Hindlimb muscle (tissue), 1 donor: ENCODE measurements at regions not wholly inside any gene's neighbourhood (a gene's known extent, or its start where the extent isn't known, plus 50 kb on each side); places are given as distances from the start of the nearest gene placed in this dataset.
A peak's percentile ranks its signal among the peaks of the same experiment; 100 is the strongest.

Experiments
- DNase-seq: peaks from one replicate; pipeline ENCODE4 v3.0.0-alpha.2; 2013

- no peak for DNase-seq
Observed at GRCh38 chr1:103248417-103249102, 140.2 kb upstream of the COL11A1 start.

- no peak for DNase-seq
Observed at GRCh38 chr1:103247517-103247916, 139.2 kb upstream of the COL11A1 start.

- no peak for DNase-seq
Observed at GRCh38 chr1:103243481-103243880, 135.2 kb upstream of the COL11A1 start.

DNA sequence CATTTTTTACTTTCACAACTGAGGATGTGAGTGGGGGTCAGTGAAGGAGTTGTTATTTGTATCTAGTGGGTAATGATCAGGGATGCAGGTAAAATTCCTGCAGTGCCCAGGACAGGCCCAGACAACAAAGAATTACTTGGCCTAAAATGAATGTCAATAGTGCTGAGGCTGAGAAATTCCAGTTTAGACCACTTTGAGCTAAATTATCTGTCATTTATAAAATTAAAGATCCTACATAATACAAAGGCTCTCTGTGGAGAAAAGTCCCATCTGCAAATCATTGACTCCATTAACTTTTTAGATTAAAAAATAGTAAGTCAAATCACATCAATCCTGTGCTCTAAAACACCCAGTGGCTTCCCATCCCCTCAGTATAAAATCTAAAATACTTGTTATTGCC lies 130.7 kb upstream of the COL11A1 start:
- no peak for DNase-seq

- no peak for DNase-seq
Observed at GRCh38 chr1:103230061-103230460, 121.7 kb upstream of the COL11A1 start.

- DNase-seq, result no peak
Observed at GRCh38 chr1:103220631-103221041, 112.3 kb upstream of the COL11A1 start.

- no peak for DNase-seq
Observed at GRCh38 chr1:103218821-103219220, 110.5 kb upstream of the COL11A1 start.

DNA sequence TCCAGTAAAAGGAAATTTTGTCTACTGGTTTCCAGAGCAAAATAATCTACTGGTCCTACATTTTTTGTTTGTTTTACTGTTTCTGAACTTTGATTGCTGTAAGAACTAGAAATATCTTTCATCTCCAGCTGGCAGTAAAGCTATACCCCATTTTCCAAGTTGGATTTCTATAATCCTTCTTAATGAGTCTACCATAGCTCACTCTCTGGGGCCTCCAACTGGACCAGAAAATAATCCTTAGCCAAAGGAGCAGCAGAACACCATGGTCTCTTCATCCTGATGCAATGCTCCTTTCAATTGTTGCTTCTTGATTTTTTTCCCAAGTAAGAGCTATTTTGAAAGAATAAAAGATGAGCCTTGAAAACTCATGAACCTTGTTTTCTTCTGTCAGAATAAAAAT lies 110.0 kb upstream of the COL11A1 start:
- peak; percentile 29 for DNase-seq

GRCh38 chr1:103211073-103211472 lies 102.8 kb upstream of the COL11A1 start:
- no peak for DNase-seq

GRCh38 chr1:103208844-103209243 lies 100.5 kb upstream of the COL11A1 start:
- DNase-seq, result no peak

DNA sequence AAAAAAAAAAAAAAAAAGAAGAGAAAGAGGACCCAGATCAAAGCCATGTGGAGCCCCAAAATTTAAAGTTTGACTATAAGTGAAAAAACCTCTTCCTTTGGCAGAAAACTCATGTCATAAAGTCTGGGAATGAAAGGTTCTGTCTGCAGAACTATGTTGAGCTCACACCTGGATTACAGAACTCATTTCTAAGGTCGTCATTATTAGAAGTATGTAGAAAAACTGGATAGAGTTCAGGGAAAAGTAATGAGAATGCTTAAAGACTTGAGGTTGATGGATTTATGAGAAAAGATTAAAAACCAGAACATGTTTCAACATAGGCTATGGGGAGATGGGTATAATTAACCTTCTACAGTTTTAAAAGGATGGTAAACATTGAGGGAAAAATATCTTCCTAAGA lies 90.7 kb upstream of the COL11A1 start:
- DNase-seq, result no peak

- DNase-seq, result no peak
Observed at GRCh38 chr1:103198076-103198475, 89.8 kb upstream of the COL11A1 start.

DNA sequence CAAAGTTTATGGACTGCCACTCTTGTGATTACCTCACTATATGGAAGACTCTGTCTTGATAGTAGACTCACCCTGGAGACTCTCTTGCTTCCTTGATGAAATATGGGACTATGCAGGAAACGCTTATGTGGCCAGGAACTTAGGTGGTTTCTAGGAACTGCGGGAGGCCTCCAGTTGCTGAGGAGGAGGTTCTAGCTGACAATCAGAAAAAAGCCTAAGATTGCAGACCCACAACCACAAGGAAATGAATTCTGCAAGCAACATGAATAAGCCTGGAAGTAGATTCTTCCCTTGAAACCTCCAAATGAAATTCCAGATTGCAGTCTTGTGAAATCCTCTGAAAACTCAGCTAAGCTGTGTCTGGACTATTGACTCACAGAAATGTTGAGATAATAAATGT lies 88.9 kb upstream of the COL11A1 start:
- DNase-seq, result no peak

GRCh38 chr1:103194984-103195383 lies 86.7 kb upstream of the COL11A1 start:
- DNase-seq, result peak; percentile 1

DNA sequence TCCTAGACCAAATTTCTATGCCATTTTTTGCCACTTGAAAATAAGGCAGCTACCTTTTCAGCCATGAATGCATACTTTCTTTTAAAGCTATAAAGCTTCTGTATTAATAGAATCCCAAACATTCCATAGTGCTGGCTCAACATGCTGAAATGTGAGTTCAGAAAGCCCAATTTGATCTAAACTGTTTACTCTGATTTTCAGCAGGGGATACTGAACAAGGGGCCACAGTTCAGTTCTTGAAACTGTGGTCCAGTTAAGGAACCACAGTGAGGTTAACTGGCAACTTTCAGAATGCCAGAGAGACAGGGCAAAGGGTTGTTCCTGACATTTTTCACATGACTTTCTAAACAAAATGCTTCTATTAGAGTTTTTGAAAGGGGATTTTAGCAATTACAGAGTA lies 85.7 kb upstream of the COL11A1 start:
- DNase-seq, result no peak

- DNase-seq, result no peak
Observed at GRCh38 chr1:103191327-103191726, 83.0 kb upstream of the COL11A1 start.

DNA sequence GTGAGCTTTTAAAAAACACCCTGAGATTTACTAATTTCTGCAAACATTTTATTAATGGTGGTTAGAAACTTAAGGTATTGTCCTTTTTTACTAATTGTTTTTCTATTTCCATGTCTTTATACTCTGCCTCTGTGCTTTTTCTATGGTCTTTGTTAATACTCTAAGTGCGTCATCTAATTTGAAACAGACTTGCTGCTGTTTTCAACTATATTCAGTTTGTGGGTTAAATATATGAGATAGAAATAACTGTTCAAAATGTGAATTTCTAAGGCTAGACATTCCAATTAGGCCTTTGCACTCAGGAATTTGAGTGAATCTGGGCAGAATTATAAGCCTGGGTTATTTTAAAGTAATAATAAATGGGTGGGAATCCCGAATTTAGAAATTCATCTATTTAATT lies 82.4 kb upstream of the COL11A1 start:
- no peak for DNase-seq

GRCh38 chr1:103187673-103188072 lies 79.4 kb upstream of the COL11A1 start:
- no peak for DNase-seq

- peak; percentile 2 for DNase-seq
Observed at GRCh38 chr1:103180660-103181059, 72.3 kb upstream of the COL11A1 start.

DNA sequence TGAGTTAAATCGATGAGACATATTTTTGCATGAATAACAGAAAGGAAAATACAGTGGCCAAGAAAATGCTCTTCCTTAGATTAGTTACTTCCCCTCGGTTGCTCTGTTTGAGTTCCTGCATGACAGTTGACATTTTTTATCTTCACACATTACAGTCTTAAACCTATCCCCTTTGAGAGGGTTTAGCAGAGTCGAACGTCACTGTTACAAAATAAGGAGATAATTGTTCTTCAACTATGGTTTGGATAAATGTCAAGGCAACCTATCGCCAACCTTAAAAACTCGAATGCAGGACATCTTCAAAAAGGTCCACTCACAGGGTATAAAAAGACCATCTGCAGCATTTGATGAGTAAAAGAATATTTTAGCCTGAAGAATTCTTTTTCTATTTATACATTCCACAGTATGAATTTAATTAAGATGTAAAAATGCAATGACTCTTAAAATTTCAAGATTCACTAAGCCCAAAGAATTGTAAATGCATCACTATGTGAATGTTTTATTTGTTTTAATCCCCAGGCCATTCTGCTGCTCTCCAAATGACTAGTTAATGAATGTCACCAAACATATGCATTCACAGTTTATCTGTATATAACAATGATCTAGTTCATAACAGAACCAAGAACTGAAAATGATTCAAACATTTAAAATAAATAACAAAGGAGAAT lies 68.9 kb upstream of the COL11A1 start:
- DNase-seq, result no peak

DNA sequence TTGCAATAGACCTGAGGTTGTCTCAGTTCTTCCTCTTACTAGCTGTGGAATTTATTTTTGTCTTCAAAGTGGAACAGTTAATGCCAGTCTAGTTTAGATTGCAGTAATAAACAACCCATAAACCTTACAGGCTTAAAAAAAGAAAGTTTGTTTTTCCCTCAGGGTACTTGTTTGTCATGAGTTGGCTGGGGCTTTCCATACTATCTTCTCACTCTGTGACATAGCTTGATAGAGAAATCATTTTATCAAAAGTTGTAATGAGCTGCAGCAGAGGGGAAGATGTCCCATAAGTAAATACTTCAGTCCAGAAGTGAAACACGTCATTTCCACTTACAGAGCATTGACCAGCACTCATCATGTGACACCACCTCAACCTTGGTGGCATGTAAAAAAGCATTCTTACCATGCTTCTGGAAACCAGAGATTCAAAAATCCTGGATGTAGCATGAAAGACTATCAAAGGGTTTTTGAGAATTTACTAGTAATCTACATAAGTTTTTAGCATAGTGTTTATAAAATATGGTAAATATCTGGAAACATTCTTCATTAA lies 62.8 kb upstream of the COL11A1 start:
- no peak for DNase-seq

GRCh38 chr1:103170609-103171008 lies 62.3 kb upstream of the COL11A1 start:
- no peak for DNase-seq

DNA sequence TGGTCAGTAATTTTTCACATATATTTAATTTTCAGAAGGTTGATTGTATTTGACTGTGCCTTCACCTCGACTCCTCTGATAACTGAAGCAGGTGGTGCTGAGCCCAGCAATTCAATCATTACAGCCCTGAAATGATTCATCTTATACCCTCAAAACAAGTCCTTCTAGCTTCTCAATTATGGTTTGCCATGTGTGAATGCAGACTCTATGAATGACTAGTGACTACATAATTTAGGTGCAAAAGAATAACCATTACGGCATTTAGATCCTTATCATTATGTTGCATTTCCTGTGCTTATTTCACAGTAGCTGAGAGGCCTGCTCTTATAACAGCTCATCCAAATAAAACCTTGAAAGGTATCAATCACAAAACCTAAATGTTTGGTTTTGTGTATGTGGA lies 54.0 kb upstream of the COL11A1 start:
- no peak for DNase-seq

DNA sequence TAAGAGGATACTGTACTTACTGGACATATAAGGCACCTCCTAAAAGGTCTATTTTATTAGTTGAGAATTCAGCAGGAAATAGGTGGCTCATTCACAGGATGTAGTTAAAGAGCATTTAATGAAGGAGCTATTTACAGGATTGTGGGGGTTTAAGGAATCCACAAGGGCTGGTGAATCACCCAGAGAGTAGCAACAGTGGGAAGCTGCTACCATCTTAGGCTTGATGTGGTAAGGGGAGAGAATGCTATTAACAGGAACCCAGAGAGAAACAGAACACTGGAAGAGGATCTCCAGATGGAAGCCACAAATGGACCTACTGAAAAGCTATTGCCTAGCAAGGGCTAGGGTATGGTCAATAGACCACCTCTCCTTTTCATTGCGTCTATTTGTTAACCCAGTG lies 52.0 kb upstream of the COL11A1 start:
- DNase-seq, result no peak
